AG09309 (cell line): ENCODE measurements at regions not wholly inside any gene's neighbourhood (a gene's known extent, or its start where the extent isn't known, plus 50 kb on each side); places are given as distances from the start of the nearest gene placed in this dataset.

Source experiments
- DNase-seq: peaks from one replicate; pipeline ENCODE4 v3.0.0-alpha.2; 2010; ENCODE audit warnings: low read depth
- H3K4me3 ChIP-seq: 2 replicates; pipeline ENCODE4 v1.5.1; 2011; ENCODE audit warnings: mild to moderate bottlenecking, low read depth, low read length, moderate library complexity; ENCODE audit not compliant: control insufficient read depth
- TF ChIP-seq, protein P1 (sequence below): IDR thresholded peaks from 2 replicates; pipeline ENCODE4 v1.5.1; 2011; ENCODE audit warnings: mild to moderate bottlenecking, low read depth, low read length, inconsistent platforms; ENCODE audit not compliant: insufficient read depth, control insufficient read depth; ENCODE audit errors: missing control alignments

DNA sequence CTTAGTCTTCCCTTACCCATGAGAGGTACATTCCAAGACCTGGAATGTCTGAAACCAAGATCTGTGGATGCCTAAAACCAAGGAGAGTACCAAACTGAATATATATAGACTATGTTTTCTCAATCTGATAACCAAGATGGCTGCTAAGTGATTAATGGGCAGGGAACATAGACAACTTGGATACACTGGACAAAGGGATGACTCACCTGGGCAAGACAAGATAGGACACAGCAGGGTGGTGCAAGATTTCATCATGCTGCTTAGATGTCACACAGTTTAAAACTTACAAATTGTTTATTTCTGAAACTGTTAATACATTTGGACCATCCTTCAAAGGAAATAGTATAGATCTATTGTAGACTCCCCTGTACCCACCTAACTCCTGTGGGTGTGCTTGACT lies 130.9 kb downstream of the HTR1A start:
- no peak overlapping the region for H3K4me3 ChIP-seq
- no peak for DNase-seq
- TF ChIP-seq, protein P1, sequence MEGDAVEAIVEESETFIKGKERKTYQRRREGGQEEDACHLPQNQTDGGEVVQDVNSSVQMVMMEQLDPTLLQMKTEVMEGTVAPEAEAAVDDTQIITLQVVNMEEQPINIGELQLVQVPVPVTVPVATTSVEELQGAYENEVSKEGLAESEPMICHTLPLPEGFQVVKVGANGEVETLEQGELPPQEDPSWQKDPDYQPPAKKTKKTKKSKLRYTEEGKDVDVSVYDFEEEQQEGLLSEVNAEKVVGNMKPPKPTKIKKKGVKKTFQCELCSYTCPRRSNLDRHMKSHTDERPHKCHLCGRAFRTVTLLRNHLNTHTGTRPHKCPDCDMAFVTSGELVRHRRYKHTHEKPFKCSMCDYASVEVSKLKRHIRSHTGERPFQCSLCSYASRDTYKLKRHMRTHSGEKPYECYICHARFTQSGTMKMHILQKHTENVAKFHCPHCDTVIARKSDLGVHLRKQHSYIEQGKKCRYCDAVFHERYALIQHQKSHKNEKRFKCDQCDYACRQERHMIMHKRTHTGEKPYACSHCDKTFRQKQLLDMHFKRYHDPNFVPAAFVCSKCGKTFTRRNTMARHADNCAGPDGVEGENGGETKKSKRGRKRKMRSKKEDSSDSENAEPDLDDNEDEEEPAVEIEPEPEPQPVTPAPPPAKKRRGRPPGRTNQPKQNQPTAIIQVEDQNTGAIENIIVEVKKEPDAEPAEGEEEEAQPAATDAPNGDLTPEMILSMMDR = no peak

DNA sequence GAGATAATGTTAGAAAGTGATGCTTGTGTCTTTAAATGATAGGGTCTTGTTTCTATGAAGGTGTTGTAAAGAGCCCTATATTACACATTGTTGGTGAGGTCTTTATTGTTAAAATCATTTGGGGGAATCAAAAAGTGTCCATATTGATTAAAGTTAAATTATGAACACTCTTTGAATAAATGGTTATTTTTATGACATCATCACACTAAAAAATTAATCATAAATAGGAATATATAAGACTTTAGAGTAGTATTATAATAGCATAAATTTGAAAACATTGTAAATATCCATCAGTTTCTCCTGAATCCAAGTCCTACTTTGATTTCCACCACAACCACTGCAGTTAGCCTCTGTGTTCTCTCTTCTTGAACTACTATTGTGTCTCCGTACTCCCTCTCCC lies 136.3 kb downstream of the HTR1A start:
- DNase-seq = no peak
- TF ChIP-seq, protein P1 = no peak

DNA sequence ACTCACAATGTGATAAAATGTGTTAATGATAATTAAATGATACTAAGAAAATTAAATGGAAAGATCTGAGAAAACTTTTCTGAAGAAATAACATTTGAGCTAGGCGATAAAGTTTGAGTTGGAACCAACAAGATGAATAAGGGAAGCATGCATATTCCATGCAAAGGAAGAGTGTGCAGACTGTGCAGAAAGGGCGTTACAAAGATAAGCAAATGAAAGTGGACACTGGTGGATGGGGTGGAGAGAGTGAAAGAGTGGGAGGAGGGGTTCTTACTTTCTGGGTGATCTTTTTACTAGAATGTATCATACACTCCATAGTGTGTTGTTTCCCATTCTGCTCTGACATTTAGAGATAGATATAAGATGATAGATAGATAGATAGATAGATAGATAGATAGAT lies 138.7 kb downstream of the HTR1A start:
- TF ChIP-seq, protein P1 = no peak
- no peak for DNase-seq
- no peak overlapping the region for H3K4me3 ChIP-seq

More for the DNA sequence above, 136.3 kb downstream of the HTR1A start:
- no peak overlapping the region for H3K4me3 ChIP-seq

DNA sequence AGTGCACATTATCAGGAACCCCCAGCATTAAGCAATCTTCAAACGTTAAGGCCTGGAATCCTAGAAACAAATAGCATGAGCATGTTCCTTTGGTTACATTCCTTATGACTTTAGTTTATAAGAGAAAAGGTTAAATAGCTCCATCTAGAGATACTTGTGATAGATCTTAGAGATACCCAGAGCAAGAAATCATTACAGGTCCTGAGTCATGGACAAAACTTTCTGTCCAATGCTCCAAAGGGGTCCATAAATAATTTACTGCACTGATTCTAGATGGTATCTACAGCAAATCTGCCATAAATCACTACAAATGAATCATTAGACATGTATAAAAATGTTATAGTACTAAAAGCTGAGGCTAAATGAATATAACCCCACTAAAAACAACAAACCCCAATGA lies 139.6 kb downstream of the HTR1A start:
- no peak for DNase-seq
- TF ChIP-seq, protein P1 = no peak

DNA sequence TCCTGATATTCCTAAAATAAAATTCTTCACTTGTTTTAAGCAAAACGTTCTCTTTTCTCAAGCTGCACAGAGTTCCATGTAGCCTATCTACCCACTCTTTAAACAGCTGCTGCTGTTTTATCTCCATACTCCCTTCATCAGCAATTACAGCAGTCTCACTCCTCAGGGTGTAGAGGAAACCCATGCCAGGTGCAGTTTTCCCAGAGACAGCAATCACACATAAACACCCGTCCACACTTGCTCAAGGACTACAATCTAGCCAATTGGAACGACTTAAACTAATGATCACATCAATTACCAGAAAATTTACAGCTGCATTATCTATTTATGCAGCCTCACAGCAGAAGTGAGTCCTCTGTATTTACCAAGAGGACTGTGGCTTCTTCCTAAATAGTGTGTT lies 141.7 kb downstream of the HTR1A start:
- no peak overlapping the region for H3K4me3 ChIP-seq
- TF ChIP-seq, protein P1 = no peak
- DNase-seq = no peak

More for the DNA sequence above, 139.6 kb downstream of the HTR1A start:
- H3K4me3 ChIP-seq = no peak overlapping the region

DNA sequence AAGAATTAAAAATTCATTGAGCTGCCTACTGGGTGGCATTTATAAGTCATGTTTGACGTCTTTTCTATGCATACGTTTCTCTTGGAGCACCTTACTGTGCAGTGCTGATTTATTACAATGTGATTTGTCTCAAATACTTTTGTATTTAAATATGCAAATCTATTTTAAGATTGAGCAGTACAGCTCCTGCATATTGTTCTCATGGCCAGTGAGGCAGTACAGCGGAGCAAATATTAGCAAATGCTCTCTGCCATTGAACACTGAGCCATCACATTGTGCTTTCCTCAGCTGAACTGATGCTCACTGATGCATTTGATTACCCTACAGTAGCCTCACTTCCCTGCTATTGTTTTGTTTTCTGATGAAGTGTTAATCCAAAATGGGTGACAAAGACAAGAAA lies 149.6 kb downstream of the HTR1A start:
- no peak for DNase-seq
- no peak overlapping the region for H3K4me3 ChIP-seq
- TF ChIP-seq, protein P1 = no peak

DNA sequence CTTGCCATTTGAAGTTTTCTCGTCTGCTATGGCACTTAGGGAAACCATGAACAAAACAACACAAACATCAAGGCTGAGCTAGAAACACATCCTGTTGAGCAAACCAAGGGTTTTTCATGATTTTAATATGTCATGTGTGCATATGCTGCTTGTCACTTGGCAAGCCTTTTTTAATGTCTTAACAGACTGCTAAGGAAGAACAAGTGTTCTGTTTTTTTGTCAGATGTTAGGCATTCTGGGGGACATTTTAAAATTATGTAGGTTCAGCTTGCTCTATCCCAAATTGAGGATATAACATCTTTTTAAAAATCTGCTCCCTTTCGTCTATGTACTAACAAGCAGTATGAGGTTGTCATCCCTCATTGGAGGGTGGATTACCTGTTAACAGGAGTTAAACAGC lies 150.3 kb downstream of the HTR1A start:
- no peak overlapping the region for H3K4me3 ChIP-seq
- TF ChIP-seq, protein P1 = no peak
- DNase-seq = no peak
